GM12878 (cell line): ENCODE measurements at regions not wholly inside any gene's neighbourhood (a gene's known extent, or its start where the extent isn't known, plus 50 kb on each side); places are given as distances from the start of the nearest gene placed in this dataset.

ENCODE experiments used
- ATAC-seq: fragments of 200-7000 bp; cut with Tn5 transposase; 3 replicates; pipeline ENCODE4 v1.9.1; 2020; ENCODE audit warnings: mild to moderate bottlenecking, moderate library complexity
- BruUV-seq: library from RNA; stranded (reverse); fragments of 400-500 nt; replicated peaks from 2 replicates; lab custom pipeline; 2021; lab: Mats Ljungman, UMichigan
- CTCF ChIA-PET: fragments of 300-600 bp; sonication (Branson Sonifier 250); formaldehyde crosslinking; extraction: SDS; loops from one replicate; lab custom pipeline; 2021; ENCODE audit warnings: inconsistent platforms; lab: Yijun Ruan, JAX
- POLR2A ChIA-PET: fragments of 350-600 bp; formaldehyde crosslinking; extraction: SDS; loops from one replicate; lab custom pipeline; 2021; ENCODE audit warnings: inconsistent platforms; lab: Charles Lee
- RAD21 ChIA-PET: fragments of 300-600 bp; sonication (Branson Sonifier 250); formaldehyde crosslinking; loops from one replicate; lab custom pipeline; 2023; ENCODE audit warnings: antibody characterized with exemption; ENCODE audit not compliant: unreplicated experiment; lab: Charles Lee
- SMC1A ChIA-PET: fragments of 300-600 bp; sonication (Branson Sonifier 250); formaldehyde crosslinking; loops from one replicate; lab custom pipeline; 2023; ENCODE audit not compliant: unreplicated experiment, uncharacterized antibody; lab: Charles Lee
- DNase-seq: peaks from one replicate; pipeline ENCODE4 v3.0.0-alpha.2; 2011; ENCODE audit warnings: low read depth, low spot score
- FAIRE-seq: peaks from 3 replicates; lab custom pipeline; 2011; peaks lifted over from hg19 to GRCh38; lab: Jason Lieb, UNC
- H2AFZ ChIP-seq: 2 replicates; pipeline ENCODE4 v1.6.0; 2011; ENCODE audit warnings: low read depth, low read length, control low read depth; ENCODE audit not compliant: control insufficient read depth
- H3K27ac ChIP-seq: 2 replicates; pipeline ENCODE4 v1.5.1; 2011; ENCODE audit warnings: control low read depth; ENCODE audit not compliant: control insufficient read depth, insufficient read depth
- H3K27me3 ChIP-seq, 2 experiments: replicated peaks in 1 of 2; 2 replicates each; pipeline versions ENCODE4 v1.6.0 to v1.6.1; 2011; ENCODE audit warnings: low read length in 1 of 2; ENCODE audit not compliant: control insufficient read depth in 2 of 2, insufficient read depth in 2 of 2
- H3K36me3 ChIP-seq, 2 experiments: 2 replicates each; pipeline ENCODE4 v1.5.1; 2011; ENCODE audit warnings: low read length in 1 of 2; ENCODE audit not compliant: control insufficient read depth in 2 of 2, insufficient read depth in 2 of 2
- H3K4me1 ChIP-seq: 2 replicates; pipeline ENCODE4 v1.6.1; 2011; ENCODE audit warnings: mild to moderate bottlenecking, low read length, moderate library complexity, mixed read lengths; ENCODE audit not compliant: control insufficient read depth, insufficient read depth
- H3K4me2 ChIP-seq: 2 replicates; pipeline ENCODE4 v1.6.0; 2011; ENCODE audit warnings: control low read depth; ENCODE audit not compliant: control insufficient read depth, insufficient read depth
- H3K4me3 ChIP-seq: fragments of 200-600 bp; sonication (generic); 2 replicates; pipeline ENCODE4 v1.5.1; 2016
- H3K79me2 ChIP-seq: 2 replicates; pipeline ENCODE4 v1.6.0; 2011; ENCODE audit warnings: low read length; ENCODE audit not compliant: control insufficient read depth, insufficient read depth
- H3K9ac ChIP-seq: 2 replicates; pipeline ENCODE4 v1.8.0; 2011; ENCODE audit warnings: low read length, control low read depth, mixed read lengths; ENCODE audit not compliant: control insufficient read depth, insufficient read depth
- H3K9me3 ChIP-seq: replicated peaks from 3 replicates; pipeline ENCODE4 v1.5.1; 2011; ENCODE audit warnings: mild to moderate bottlenecking, low read length; ENCODE audit not compliant: control insufficient read depth, insufficient read depth
- H4K20me1 ChIP-seq: 2 replicates; pipeline ENCODE4 v1.6.0; 2011; ENCODE audit not compliant: control insufficient read depth, insufficient read depth
- BACH1 ChIP-seq: fragments of 450-650 bp; IDR thresholded peaks from 2 replicates; pipeline ENCODE4 v1.6.1; 2017; ENCODE audit warnings: mild to moderate bottlenecking, borderline replicate concordance
- HDAC6 ChIP-seq: fragments of 200-600 bp; sonication (generic); IDR thresholded peaks from one replicate; pipeline ENCODE4 v1.8.0; 2017; ENCODE audit warnings: antibody characterized with exemption; ENCODE audit not compliant: unreplicated experiment
- RBBP5 ChIP-seq: fragments of 200-600 bp; sonication (generic); conservative IDR thresholded peaks from 2 replicates; pipeline ENCODE4 v1.6.1; 2016
- SMARCA5 ChIP-seq: fragments of 450-650 bp; IDR thresholded peaks from 2 replicates; pipeline ENCODE4 v1.6.1; 2017; ENCODE audit warnings: mild to moderate bottlenecking
- WGBS: methylation state at CpG from one replicate; pipeline ENCODE4 v1.1.6; 2016; ENCODE audit warnings: low lambda C conversion rate; ENCODE audit not compliant: insufficient replicate concordance, insufficient coverage; ENCODE audit errors: missing lambda C conversion rate; 5-methylcytosine and 5-hydroxymethylcytosine counted together
- in situ Hi-C: fragments of 300-500 bp; cut with MboI; formaldehyde crosslinking; loops from 9 replicates; pipeline ENCODE4 v1.14.3; 2018; ENCODE audit warnings: mixed read lengths
- intact Hi-C: fragments of 100-400 bp; cut with micrococcal nuclease; formaldehyde crosslinking; loops from one replicate; pipeline ENCODE4 v1.14.2; 2022; ENCODE audit not compliant: unreplicated experiment

DNA sequence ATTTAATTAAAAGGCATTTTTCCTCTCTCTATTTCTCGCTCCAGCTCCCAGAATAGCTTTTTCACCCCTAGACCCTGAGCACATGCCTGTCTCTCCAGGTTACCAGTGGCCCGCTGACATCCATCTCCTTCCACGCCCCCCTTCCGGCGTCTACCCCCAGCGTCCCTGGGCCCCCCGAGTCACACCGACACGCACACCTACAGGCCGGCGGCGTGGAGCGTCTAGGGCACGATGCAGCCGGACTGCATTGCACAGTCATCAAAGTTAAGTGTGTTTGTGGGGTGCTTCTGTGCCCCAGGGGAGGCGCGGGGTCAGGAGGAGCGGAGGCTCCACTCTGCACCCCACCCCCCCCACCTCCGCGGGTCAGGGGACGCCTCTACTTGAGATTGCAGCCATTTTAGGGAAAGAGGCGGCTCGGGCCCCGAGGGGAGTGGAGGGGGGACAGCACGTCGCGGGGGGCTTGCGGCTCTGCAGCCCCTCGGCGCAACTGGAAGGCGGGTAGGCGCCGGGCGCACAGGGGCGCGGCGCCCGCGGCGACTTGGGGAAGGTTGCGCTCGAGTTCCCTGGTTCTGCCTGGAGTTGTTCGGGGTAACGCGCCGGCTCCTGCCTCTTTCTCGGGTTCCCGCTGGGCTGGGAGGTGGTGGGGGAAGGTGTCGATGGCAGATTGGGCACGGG, 112.7 kb downstream of the DHX15 start:
- Histone ChIP-seq H3K36me3 (no peaks in the 10 kb centered on the region), H3K4me2 (peak overlapping the region; percentile 71), H2AFZ (no peak overlapping the region), H3K79me2 (no peaks in the 10 kb centered on the region), H3K4me1 (no peaks in the 10 kb centered on the region; the same call in 1 of the 2 replicates), H3K9me3 (no peaks in the 10 kb centered on the region), H4K20me1 (no peaks in the 10 kb centered on the region), H3K4me3 (peak overlapping the region; percentile 41), H3K27ac (no peak overlapping the region), H3K9ac (no peak overlapping the region), H3K27me3 (peaks cover 2 to 4% of the 10 kb centered on the region in 2 experiments; a peak in 3 of 4 replicates)
- FAIRE-seq = no peak
- ATAC-seq = no peak
- POLR2A ChIA-PET = no interaction called here
- TF ChIP-seq SMARCA5 (no peak), RBBP5 (no peak), HDAC6 (peak; percentile 96)
- in situ Hi-C loops (no loop called here), intact Hi-C loops (no loop called here)
- CTCF ChIA-PET = no interaction called here
- RAD21 ChIA-PET = no interaction called here
- DNase-seq = no peak
- SMC1A ChIA-PET = no interaction called here
- BruUV-seq = no TSS peak
- WGBS = 5% methylated on average over 50 of the region's 50 CpGs

DNA sequence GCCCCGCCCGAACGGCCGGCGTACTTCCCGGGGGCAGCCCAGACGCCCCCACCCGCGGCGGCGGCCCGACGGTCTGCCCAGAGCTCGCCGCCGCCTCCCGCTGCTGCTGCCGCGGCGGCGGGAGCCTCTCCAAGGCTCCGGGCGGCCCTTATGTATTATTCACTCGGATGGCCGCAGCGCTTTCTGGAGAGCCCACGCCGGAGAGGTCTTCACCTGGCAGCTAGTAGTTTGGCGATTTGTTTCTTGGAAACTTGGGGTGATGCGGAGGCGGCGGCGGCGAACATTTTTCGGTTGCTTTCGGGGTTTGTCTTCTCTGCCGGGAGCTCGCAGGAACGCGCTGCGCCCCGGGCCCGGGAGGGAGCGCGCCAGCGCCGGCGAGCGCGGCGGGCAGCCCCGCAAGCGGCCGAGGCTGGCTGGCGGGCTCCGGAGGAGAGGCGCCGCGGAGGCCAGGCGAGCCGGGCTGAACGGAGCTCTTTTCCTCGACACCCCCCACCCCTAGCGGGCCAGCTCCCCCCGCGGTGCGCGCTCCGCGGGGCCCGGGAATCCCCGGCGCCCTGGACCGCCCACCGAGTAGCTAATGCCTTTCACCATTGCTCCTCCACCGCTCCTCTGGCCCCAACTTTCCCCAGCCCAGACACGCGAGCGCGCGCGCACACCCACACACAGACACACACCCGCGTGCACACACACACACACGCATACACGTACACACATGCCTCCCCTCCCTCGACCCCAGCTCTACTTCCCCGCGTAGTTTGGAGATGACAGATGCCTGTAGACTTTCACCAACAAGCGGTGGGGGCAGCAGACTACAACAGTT, 113.5 kb downstream of the DHX15 start:
- H3K4me2 ChIP-seq = peak overlapping the region; percentile 71
- ChIA-PET CTCF (interaction anchor here (0.6 kb wide), 1 partner anchor 1724 kb away, joined by 3 read pairs; no protein-coding TSS in a partner anchor), RAD21 (no interaction called here), SMC1A (interaction anchor here (0.5 kb wide), 1 partner anchor 20 kb away, joined by 3 read pairs; no protein-coding TSS in a partner anchor), POLR2A (no interaction called here)
- TF ChIP-seq BACH1 (no peak), HDAC6 (peak; percentile 93)
- peaks cover 2 to 4% of the 10 kb centered on the region in 2 experiments; a peak in 3 of 4 replicates for H3K27me3 ChIP-seq
- DNase-seq (no peak), ATAC-seq (no peak), FAIRE-seq (no peak)
- H4K20me1 ChIP-seq = no peaks in the 10 kb centered on the region
- H3K9me3 ChIP-seq = no peaks in the 10 kb centered on the region
- no TSS peak for BruUV-seq
- no peak overlapping the region for H2AFZ ChIP-seq
- H3K4me1 ChIP-seq = no peaks in the 10 kb centered on the region; the same call in 1 of the 2 replicates
- no peaks in the 10 kb centered on the region for H3K79me2 ChIP-seq
- intact Hi-C loops = no loop called here
- H3K9ac ChIP-seq = no peak overlapping the region
- H3K36me3 ChIP-seq = no peaks in the 10 kb centered on the region
- 3% methylated on average over 49 of the region's 90 CpGs for WGBS
- H3K4me3 ChIP-seq = peak overlapping the region; percentile 41
- in situ Hi-C loops = no loop called here
- H3K27ac ChIP-seq = no peak overlapping the region
